Uterus (tissue), 2 donors: ENCODE measurements at regions not wholly inside any gene's neighbourhood (a gene's known extent, or its start where the extent isn't known, plus 50 kb on each side); places are given as distances from the start of the nearest gene placed in this dataset.

Source experiments
- CTCF ChIP-seq, 4 experiments: fragments of 200-600 bp in 2 of 4; fragments of 450-650 bp in 2 of 4; sonication (generic) in 2 of 4; IDR thresholded peaks; one replicate each; pipeline ENCODE4 v1.5.1; 2016 to 2019; ENCODE audit warnings: antibody characterized with exemption in 4 of 4, mild to moderate bottlenecking in 2 of 4, moderate library complexity in 1 of 4
- POLR2A ChIP-seq, 2 donors: fragments of 450-650 bp; IDR thresholded peaks; one replicate each; pipeline ENCODE4 v1.6.1; 2016; ENCODE audit warnings: antibody characterized with exemption in 2 of 2, mild to moderate bottlenecking in 1 of 2, moderate library complexity in 1 of 2

DNA sequence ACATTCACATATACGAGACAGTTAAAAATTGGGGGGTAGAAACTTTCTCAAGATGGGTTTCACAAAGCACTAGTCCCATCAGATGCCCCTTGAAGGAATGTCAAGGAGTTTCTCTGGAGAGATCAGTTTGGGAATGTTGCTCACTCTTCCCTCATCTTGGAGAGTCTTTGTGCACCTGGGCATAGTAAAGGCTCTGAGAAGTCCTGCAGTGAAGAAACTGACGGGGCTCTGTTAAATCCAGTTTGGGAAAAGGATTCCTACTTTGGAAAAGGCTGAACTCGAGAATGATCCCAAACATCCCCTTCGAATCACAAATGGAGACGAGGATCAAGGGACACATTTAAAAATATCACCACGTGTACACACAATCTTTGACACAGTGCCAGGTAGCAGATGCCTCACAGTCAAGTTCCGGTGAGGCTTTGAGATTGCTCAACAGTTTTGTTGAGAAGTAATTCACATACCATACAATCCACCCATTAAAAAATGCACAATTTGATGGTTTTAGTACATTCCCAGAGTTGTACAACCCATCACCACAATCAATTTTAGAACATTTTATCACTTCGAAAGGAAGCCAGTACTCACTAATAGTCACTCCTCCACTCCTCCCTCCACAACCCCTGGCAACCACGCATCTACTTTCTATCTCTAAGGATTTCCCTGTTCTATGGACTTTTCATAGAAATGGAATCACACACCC, 203.4 kb upstream of the FOXF1 start:
- no peak for TF ChIP-seq POLR2A (IDR thresholded peaks at IDR 0.05)
- TF ChIP-seq CTCF (IDR thresholded peaks at IDR 0.05): no peak
